Fibroblast of villous mesenchyme (primary cell): ENCODE measurements at regions not wholly inside any gene's neighbourhood (a gene's known extent, or its start where the extent isn't known, plus 50 kb on each side); places are given as distances from the start of the nearest gene placed in this dataset.

Experiments used
- DNase-seq: peaks from one replicate; pipeline ENCODE4 v3.0.0-alpha.2; 2010; ENCODE audit warnings: low read depth
- H3K4me3 ChIP-seq: 2 replicates; pipeline ENCODE4 v1.5.1; 2011; ENCODE audit warnings: low read depth, mild to moderate bottlenecking, low read length
- TF ChIP-seq, protein P1 (sequence below): IDR thresholded peaks from 2 replicates; pipeline ENCODE4 v1.5.1; 2012; ENCODE audit warnings: low read depth, mild to moderate bottlenecking, low read length; ENCODE audit not compliant: insufficient read depth

DNA sequence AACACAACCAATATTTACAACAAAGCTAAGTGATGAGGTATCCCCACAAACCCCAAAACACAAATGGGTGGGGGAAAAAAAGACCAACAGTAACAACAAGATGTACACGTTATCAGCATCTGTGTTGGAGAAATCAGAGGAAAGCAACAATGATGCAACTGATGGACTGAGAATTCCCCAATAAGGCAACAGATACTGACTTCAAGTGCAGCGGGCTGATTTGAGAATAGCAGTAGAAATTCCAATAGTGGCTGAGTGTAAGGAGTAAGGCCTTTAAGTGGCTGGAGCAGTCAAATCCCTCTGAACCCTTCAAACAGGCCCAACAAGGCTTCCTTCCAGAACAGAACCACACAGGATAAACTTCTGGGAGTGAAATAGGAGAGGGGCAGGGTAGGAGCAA, 97.6 kb downstream of the TM2D1 start:
- H3K4me3 ChIP-seq: no peak overlapping the region
- DNase-seq: no peak
- TF ChIP-seq, protein P1, sequence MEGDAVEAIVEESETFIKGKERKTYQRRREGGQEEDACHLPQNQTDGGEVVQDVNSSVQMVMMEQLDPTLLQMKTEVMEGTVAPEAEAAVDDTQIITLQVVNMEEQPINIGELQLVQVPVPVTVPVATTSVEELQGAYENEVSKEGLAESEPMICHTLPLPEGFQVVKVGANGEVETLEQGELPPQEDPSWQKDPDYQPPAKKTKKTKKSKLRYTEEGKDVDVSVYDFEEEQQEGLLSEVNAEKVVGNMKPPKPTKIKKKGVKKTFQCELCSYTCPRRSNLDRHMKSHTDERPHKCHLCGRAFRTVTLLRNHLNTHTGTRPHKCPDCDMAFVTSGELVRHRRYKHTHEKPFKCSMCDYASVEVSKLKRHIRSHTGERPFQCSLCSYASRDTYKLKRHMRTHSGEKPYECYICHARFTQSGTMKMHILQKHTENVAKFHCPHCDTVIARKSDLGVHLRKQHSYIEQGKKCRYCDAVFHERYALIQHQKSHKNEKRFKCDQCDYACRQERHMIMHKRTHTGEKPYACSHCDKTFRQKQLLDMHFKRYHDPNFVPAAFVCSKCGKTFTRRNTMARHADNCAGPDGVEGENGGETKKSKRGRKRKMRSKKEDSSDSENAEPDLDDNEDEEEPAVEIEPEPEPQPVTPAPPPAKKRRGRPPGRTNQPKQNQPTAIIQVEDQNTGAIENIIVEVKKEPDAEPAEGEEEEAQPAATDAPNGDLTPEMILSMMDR: no peak

DNA sequence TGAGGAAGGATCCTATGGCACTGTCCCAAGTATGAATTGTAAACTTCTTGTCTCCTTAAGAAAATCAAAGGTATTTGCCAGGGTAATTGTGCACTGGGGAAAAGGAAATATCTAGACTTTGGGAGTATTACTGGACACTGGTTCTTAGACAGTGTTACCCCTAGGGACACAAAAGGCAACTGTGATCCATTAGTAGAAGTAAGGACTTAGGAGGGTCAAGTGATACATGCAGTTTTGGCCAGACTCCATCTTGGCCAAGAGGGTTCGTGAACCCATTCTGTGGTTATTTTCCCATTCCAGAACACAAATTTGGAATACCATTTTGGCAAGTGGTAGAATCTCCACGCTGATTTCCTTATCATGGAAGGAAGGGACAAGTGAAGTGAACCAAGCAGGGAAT, 98.1 kb downstream of the TM2D1 start:
- TF ChIP-seq, protein P1: no peak

DNA sequence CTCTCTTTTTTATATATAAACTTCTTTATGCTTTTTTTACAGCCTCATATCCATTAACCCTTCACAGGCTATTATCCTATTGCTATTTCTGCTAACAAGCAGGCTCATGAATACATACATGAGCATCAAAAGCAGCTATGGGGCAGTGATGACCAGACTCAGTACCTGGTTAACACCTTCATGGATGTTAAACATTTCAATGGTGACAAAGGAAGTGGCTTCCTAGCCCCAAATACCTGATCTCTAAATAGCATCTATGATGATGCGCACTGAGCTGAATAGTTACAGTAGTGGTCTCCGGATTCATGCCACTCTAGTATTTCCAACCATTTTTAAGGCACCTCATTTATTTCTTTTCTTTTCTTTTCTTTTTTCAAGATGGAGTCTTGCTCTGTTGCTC, 101.1 kb downstream of the TM2D1 start:
- DNase-seq: no peak
- H3K4me3 ChIP-seq: no peak overlapping the region
- TF ChIP-seq, protein P1: no peak

More for the DNA sequence above, 98.1 kb downstream of the TM2D1 start:
- no peak for DNase-seq
- H3K4me3 ChIP-seq: no peak overlapping the region

DNA sequence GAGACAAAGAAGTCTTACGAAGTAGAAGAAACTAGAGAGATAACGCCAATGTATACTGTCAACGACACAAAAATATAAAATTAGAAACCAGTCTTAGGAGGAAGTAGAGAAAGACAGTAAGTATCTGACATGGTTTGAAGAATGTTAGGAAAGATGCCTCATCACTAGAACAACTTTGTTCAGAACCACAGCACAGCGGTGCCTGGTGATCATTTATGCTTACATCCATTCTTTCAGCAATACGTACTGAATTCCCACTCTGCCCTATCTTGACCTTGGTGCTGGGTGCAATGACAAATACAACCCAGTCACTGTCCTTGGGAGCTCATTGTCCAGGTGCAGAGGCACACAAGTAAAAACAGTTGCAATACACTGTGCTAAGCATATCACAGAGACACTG, 104.4 kb downstream of the TM2D1 start:
- TF ChIP-seq, protein P1: no peak
- H3K4me3 ChIP-seq: no peak overlapping the region
- DNase-seq: no peak

DNA sequence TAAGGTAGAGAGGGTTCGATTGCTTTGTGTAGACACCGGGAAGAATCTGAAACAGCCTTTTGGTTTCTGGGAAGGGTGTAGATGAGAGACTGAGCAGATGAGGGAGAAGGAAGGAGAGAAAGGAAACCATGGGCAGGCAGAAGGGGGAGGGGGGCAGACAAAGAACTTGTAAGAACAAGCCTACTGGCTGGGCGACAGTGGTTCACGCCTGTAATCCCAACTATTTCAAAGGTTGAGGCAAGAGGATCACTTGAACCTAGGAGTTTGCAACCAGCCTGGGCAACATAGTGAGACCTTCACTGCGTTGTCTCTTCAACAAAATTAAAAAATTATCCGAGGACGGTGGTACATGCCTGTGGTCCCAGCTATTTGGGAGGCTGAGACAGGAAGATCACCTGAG, 106.2 kb downstream of the TM2D1 start:
- DNase-seq: no peak
- no peak overlapping the region for H3K4me3 ChIP-seq
- TF ChIP-seq, protein P1: no peak

DNA sequence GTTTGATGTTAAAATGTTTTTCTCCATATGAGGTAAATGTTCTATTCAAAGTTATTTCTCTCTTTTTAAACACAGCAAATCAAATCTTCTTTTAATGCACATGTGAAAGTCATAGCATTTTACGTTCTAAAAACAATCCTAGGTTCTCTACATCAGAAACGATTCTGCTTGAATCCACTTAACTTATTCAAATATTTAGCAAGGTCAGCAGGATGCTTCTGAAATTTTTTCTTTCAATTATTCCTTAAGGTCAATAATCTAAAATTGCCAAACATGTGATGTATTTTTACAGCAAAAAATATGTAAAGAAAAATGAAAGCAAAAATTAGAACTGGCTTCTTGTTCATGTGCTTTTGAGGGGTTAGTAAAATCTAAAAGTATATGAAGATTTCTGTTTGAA, 106.7 kb downstream of the TM2D1 start:
- H3K4me3 ChIP-seq: no peak overlapping the region
- DNase-seq: no peak
- TF ChIP-seq, protein P1: no peak

DNA sequence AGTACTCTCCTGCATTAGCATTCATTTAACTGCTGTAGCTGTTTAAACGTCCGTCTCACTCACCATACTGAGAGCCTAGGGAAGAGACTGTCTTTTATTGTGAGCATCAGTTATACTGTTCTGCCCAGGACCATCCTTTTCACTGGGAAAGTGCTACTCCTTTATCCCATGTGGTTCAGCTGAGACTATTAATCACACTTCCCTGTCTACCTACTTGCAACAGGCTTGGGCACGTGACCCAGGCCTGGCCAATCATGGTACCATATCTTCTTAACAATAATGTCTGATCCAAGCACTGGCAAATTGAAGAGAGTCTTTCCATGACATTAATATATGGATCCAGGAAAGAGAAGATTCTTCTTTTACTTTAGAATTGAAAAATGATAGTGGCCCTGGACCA, 108.1 kb downstream of the TM2D1 start:
- TF ChIP-seq, protein P1: no peak
- DNase-seq: no peak

More for the DNA sequence above, 108.1 kb downstream of the TM2D1 start:
- H3K4me3 ChIP-seq: no peak overlapping the region
